Panc1 (cell line): ENCODE measurements at regions not wholly inside any gene's neighbourhood (a gene's known extent, or its start where the extent isn't known, plus 50 kb on each side); places are given as distances from the start of the nearest gene placed in this dataset.

Source experiments
- CTCF ChIP-seq: fragments of 450-650 bp; IDR thresholded peaks from 2 replicates; pipeline ENCODE4 v1.5.1; 2017; ENCODE audit warnings: mild to moderate bottlenecking
- POLR2AphosphoS5 ChIP-seq: IDR thresholded peaks from 2 replicates; pipeline ENCODE4 v1.6.1; 2012; ENCODE audit warnings: mild to moderate bottlenecking, low read depth, low read length, moderate library complexity

DNA sequence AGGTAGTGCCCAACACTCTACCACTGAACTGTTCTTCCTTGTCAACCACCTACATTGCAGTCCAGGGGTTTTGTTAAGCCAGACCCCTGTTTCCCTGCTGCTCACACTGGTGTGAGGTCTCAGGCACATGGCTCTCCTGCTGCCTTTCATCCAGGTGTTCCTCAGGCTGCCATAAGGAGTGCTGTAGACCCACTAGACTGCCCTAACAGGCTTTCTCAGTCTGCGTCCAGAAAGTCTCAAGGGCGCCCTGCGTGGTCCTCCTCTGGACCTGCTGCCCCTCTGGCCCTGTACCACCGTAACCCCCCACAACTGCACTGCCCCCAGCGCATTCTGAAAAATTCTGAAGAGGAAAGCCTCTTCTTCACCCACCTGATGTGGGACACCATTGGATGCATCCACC is 225.7 kb upstream of the ANKRD30A start:
- TF ChIP-seq CTCF (no peak), POLR2AphosphoS5 (no peak)
